ENCODE measurements at regions not wholly inside any gene's neighbourhood (a gene's known extent, or its start where the extent isn't known, plus 50 kb on each side); places are given as distances from the start of the nearest gene placed in this dataset.
A peak's percentile ranks its signal among the peaks of the same experiment; 100 is the strongest.

DNA sequence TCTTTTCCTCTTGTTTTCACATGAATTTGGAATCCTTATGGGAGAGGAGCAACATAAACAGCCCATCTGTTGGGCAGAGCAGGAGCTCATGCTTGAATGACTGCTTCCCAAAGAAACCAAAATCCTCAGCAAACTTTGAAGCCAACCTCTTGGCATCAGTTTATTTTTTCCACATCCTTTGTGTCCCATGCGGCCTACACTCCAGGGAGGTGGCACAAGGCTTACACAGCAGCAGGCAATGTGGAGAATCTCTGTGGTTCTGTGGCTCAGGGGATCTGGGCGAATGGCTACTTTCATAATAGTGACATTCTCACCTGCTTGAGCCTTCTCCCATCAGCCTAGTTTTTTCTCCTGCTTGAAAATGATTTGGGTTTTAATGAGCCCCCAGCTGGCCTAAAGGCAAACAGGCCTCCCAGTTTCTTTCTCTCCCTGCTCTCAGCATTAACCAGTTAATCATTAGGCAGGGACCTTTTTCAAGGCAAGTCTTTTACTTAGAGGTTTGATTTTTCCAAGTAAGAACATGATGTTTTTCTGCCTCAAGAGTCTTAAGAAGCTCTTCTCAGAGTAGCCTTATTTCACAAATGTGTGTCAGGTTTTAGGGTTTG, 370.3 kb downstream of the ARHGEF28 start:
- DNase-seq (peak in 2 of 5 donors; percentile 58 to 64), FAIRE-seq (peak; percentile 39)
- Histone ChIP-seq H3K4me1 (ENCODE audit: control insufficient read depth in 2 of 3, insufficient read depth in 2 of 3, low read depth in 1 of 3, low read length in 3 of 3) (peaks cover 0 to 9% (median 2%) of the 10 kb centered on the region in 3 donors), H3K27ac (ENCODE audit: low read depth in 2 of 2, low read length in 2 of 2) (no peak overlapping the region), H3K27me3 (ENCODE audit: control insufficient read depth, insufficient read depth, low read length) (no peaks in the 10 kb centered on the region), H3K9me3 (ENCODE audit: control insufficient read depth in 2 of 3, insufficient read depth in 1 of 3, low read length in 3 of 3) (no peaks in the 10 kb centered on the region), H3K4me3 (ENCODE audit: low read length in 3 of 3) (no peak overlapping the region), H3K36me3 (ENCODE audit: control insufficient read depth in 2 of 3, insufficient read depth in 3 of 3, low read length in 3 of 3) (no peaks in the 10 kb centered on the region), H3K9ac (ENCODE audit: low read length in 3 of 3) (no peak overlapping the region)
- intact Hi-C loops (cut with DNase I) = no loop called here
- TF ChIP-seq, protein P1, sequence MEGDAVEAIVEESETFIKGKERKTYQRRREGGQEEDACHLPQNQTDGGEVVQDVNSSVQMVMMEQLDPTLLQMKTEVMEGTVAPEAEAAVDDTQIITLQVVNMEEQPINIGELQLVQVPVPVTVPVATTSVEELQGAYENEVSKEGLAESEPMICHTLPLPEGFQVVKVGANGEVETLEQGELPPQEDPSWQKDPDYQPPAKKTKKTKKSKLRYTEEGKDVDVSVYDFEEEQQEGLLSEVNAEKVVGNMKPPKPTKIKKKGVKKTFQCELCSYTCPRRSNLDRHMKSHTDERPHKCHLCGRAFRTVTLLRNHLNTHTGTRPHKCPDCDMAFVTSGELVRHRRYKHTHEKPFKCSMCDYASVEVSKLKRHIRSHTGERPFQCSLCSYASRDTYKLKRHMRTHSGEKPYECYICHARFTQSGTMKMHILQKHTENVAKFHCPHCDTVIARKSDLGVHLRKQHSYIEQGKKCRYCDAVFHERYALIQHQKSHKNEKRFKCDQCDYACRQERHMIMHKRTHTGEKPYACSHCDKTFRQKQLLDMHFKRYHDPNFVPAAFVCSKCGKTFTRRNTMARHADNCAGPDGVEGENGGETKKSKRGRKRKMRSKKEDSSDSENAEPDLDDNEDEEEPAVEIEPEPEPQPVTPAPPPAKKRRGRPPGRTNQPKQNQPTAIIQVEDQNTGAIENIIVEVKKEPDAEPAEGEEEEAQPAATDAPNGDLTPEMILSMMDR (IDR thresholded peaks at IDR 0.05; ENCODE audit: borderline replicate concordance, extremely low read depth, insufficient read depth) = no peak

DNA sequence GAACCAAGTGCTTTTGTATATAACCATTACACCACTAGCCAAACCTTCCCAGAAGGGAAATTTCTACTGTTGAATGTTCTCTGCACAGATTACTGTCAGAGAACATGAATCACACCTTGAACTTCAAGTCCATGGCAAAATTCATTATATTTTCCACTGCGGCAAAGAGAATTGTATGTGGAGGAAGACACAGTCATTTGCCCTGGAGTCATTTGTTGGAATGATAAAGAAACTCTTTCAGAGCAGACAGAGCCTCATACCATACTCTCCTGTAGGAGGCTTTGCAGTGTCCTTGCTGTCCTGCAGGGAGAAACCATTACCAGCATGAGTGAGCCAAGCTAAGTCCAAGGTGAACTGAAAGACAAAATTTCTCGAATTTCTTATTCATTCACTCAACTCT, 369.0 kb downstream of the ARHGEF28 start:
- intact Hi-C loops (cut with DNase I) = no loop called here
- TF ChIP-seq, protein P1 (IDR thresholded peaks at IDR 0.05; ENCODE audit: borderline replicate concordance, extremely low read depth, insufficient read depth) = no peak
- Histone ChIP-seq H3K9ac (ENCODE audit: low read length in 3 of 3) (no peak overlapping the region), H3K27me3 (ENCODE audit: control insufficient read depth, insufficient read depth, low read length) (no peaks in the 10 kb centered on the region), H3K36me3 (ENCODE audit: control insufficient read depth in 2 of 3, insufficient read depth in 3 of 3, low read length in 3 of 3) (no peaks in the 10 kb centered on the region), H3K4me1 (ENCODE audit: control insufficient read depth in 2 of 3, insufficient read depth in 2 of 3, low read depth in 1 of 3, low read length in 3 of 3) (peaks cover 0 to 9% (median 2%) of the 10 kb centered on the region in 3 donors), H3K4me3 (ENCODE audit: low read length in 3 of 3) (no peak overlapping the region), H3K27ac (ENCODE audit: low read depth in 2 of 2, low read length in 2 of 2) (no peak overlapping the region), H3K9me3 (ENCODE audit: control insufficient read depth in 2 of 3, insufficient read depth in 1 of 3, low read length in 3 of 3) (no peaks in the 10 kb centered on the region)
- FAIRE-seq (no peak), DNase-seq (no peak)

All from kidney (tissue), 13 donors.